MCF 10A (cell line): ENCODE measurements at regions not wholly inside any gene's neighbourhood (a gene's known extent, or its start where the extent isn't known, plus 50 kb on each side); places are given as distances from the start of the nearest gene placed in this dataset.
"Not testable (repeated sequence)": the region's sequence is repeated elsewhere in the genome, so short reads cannot be mapped to it uniquely, and the experiment has no call there.

Experiments used
- BruUV-seq: library from RNA; stranded (reverse); fragments of 400-500 nt; replicated peaks from 2 replicates; lab custom pipeline; 2021; lab: Mats Ljungman, UMichigan
- CTCF ChIA-PET: fragments of 300-600 bp; sonication (Branson Sonifier 250); formaldehyde crosslinking; extraction: SDS; loops from one replicate; lab custom pipeline; 2021; ENCODE audit warnings: antibody characterized with exemption, inconsistent platforms; lab: Yijun Ruan, JAX
- POLR2A ChIA-PET: fragments of 300-600, 350-650 bp; sonication (Branson Sonifier 250); formaldehyde crosslinking; extraction: SDS; loops from one replicate; lab custom pipeline; 2020; ENCODE audit warnings: antibody characterized with exemption, inconsistent platforms; lab: Yijun Ruan, JAX
- DNase-seq: peaks from one replicate; pipeline ENCODE4 v3.0.0-alpha.2; 2018; ENCODE audit not compliant: unreplicated experiment
- H3K27ac Mint-ChIP-seq: one replicate; pipeline ENCODE4 v1.8.0; 2022; ENCODE audit warnings: mild to moderate bottlenecking, low read depth, mixed read lengths; ENCODE audit not compliant: unreplicated experiment
- H3K27me3 Mint-ChIP-seq: one replicate; pipeline ENCODE4 v1.8.0; 2022; ENCODE audit warnings: mixed read lengths; ENCODE audit not compliant: insufficient read depth, unreplicated experiment
- H3K36me3 Mint-ChIP-seq: one replicate; pipeline ENCODE4 v1.8.0; 2022; ENCODE audit warnings: mild to moderate bottlenecking, moderate library complexity, mixed read lengths; ENCODE audit not compliant: insufficient read depth, unreplicated experiment
- H3K4me1 Mint-ChIP-seq: one replicate; pipeline ENCODE4 v1.8.0; 2022; ENCODE audit warnings: mixed read lengths; ENCODE audit not compliant: insufficient read depth, unreplicated experiment
- H3K4me3 Mint-ChIP-seq: one replicate; pipeline ENCODE4 v1.8.0; 2022; ENCODE audit warnings: mild to moderate bottlenecking, moderate library complexity, mixed read lengths; ENCODE audit not compliant: unreplicated experiment
- H3K9me3 Mint-ChIP-seq: one replicate; pipeline ENCODE4 v1.8.0; 2022; ENCODE audit warnings: mixed read lengths; ENCODE audit not compliant: unreplicated experiment
- intact Hi-C: fragments of 100-400 bp; cut with micrococcal nuclease; formaldehyde crosslinking; loops from 2 replicates; pipeline ENCODE4 v1.14.1; 2022
- TF ChIP-seq, protein P1 (sequence below): fragments of 200-600 bp; IDR thresholded peaks from one replicate; pipeline ENCODE4 v1.8.0; 2022; ENCODE audit warnings: antibody characterized with exemption, mild to moderate bottlenecking; ENCODE audit not compliant: unreplicated experiment

DNA sequence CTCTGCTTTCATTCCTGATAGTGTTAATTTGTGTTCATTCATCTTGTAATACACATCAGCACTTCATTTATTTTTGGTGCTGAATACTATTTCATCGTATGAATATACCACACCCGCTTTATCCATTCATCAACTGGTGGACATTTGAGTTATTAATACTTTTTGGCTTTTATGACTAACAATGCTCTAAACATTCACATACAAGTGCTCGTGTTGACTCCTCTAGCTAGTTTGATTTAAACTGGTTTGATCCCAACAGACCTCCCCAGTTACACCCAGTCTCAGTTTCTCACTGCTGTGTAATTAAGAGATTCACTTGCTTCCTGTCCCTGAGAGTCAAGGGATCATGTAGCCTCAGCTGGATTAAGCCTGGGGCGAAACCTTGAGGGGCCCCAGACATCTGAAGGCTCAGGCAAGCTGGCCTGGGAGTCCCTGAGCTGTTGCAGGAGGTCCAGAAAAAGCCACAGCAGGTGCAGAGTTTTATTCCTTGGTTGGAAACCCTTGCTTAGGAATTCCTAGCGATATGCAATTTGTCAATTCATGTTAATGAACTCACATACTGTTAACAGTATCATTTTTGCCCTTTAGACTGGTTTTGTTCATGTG lies 52.8 kb upstream of the CLDN24 start:
- TF ChIP-seq, protein P1, sequence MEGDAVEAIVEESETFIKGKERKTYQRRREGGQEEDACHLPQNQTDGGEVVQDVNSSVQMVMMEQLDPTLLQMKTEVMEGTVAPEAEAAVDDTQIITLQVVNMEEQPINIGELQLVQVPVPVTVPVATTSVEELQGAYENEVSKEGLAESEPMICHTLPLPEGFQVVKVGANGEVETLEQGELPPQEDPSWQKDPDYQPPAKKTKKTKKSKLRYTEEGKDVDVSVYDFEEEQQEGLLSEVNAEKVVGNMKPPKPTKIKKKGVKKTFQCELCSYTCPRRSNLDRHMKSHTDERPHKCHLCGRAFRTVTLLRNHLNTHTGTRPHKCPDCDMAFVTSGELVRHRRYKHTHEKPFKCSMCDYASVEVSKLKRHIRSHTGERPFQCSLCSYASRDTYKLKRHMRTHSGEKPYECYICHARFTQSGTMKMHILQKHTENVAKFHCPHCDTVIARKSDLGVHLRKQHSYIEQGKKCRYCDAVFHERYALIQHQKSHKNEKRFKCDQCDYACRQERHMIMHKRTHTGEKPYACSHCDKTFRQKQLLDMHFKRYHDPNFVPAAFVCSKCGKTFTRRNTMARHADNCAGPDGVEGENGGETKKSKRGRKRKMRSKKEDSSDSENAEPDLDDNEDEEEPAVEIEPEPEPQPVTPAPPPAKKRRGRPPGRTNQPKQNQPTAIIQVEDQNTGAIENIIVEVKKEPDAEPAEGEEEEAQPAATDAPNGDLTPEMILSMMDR, result no peak
- DNase-seq, result no peak
- intact Hi-C loops, result no loop called here
- CTCF ChIA-PET, result interaction anchor here (0.5 to 0.6 kb wide), 4 partner anchors 15 to 196 kb away, joined by 3 to 4 read pairs (median 4); no protein-coding TSS in a partner anchor
- POLR2A ChIA-PET, result no interaction called here
- H3K27me3 Mint-ChIP-seq, result no peaks in the 10 kb centered on the region
- peaks cover 6% of the 10 kb centered on the region for H3K9me3 Mint-ChIP-seq
- no peaks in the 10 kb centered on the region for H3K4me1 Mint-ChIP-seq
- no peaks in the 10 kb centered on the region for H3K36me3 Mint-ChIP-seq
- BruUV-seq, result no TSS peak
- H3K4me3 Mint-ChIP-seq, result no peak overlapping the region
- no peak overlapping the region for H3K27ac Mint-ChIP-seq

DNA sequence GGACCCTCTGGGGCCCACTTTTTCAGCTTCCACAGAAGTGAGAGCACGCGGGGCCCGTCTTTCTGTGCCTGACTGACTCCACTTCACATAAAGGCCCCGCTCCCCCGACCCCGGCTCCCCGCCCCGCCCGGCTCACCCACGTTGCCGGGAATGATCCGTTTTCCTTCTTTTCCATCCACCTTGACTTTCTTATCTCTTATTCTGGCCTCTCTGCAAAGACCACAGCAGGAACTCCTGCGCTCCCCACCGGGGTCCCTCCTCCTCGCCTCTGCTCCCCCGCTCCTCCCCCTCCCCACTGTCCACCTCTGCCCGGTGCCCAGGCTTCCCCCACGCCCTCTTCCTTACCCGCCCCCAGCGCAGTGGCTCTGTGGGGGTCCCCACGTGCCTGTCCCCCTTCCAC lies 54.2 kb upstream of the CLDN24 start:
- intact Hi-C loops, result no loop called here
- TF ChIP-seq, protein P1, result no peak
- H3K27me3 Mint-ChIP-seq, result no peaks in the 10 kb centered on the region
- no peaks in the 10 kb centered on the region for H3K36me3 Mint-ChIP-seq
- H3K4me3 Mint-ChIP-seq, result no peak overlapping the region
- no peak overlapping the region for H3K27ac Mint-ChIP-seq
- BruUV-seq, result no TSS peak
- peaks cover 6% of the 10 kb centered on the region for H3K9me3 Mint-ChIP-seq
- CTCF ChIA-PET, result no interaction called here
- H3K4me1 Mint-ChIP-seq, result no peaks in the 10 kb centered on the region
- POLR2A ChIA-PET, result no interaction called here
- DNase-seq, result no peak

DNA sequence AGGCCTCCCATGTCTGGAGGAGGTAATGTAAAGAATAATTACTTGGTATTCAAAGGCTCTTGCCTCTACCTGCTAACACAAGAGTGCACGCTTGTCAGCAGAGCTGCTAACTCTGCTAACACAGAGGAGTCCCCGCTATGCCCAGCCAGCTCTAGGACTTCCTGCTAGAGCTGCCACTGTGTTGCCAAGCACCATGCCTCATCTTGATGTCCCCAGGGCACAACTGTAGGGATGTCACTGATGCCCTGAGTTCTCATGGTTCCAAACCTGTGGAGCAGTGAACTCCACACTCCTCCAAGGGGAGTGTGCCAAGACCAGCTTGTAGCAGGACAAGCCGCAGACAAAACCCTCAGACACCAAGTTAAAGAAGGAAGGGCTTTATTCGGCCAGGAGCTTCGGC lies 55.3 kb upstream of the CLDN24 start:
- H3K4me3 Mint-ChIP-seq, result no peak overlapping the region
- no peak for DNase-seq
- BruUV-seq, result no TSS peak
- H3K9me3 Mint-ChIP-seq, result no peaks in the 10 kb centered on the region
- H3K4me1 Mint-ChIP-seq, result no peaks in the 10 kb centered on the region
- intact Hi-C loops, result no loop called here
- TF ChIP-seq, protein P1, result no peak
- H3K27me3 Mint-ChIP-seq, result no peaks in the 10 kb centered on the region
- no peak overlapping the region for H3K27ac Mint-ChIP-seq
- no peaks in the 10 kb centered on the region for H3K36me3 Mint-ChIP-seq
- POLR2A ChIA-PET, result no interaction called here
- CTCF ChIA-PET, result no interaction called here

DNA sequence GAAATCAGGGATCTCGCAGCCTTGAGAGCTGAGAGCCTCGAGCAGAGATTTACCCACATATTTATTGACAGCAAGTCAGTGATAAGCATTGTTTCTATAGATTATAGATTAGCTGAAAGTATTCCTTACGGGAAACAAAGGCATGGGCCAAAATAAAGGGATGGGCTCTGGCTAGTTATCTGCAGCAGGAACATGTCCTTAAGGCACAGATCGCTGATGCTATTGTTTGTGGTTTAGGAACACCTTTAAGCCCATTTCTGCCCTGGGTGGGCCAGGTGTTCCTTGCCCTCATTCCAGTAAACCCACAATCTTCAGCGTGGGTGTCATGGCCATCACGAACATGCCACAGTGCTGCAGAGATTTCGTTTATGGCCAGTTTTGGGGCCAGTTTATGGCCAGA lies 56.1 kb upstream of the CLDN24 start:
- H3K4me1 Mint-ChIP-seq, intact Hi-C loops, H3K4me3 Mint-ChIP-seq, H3K27ac Mint-ChIP-seq, BruUV-seq, H3K27me3 Mint-ChIP-seq, DNase-seq, H3K36me3 Mint-ChIP-seq, H3K9me3 Mint-ChIP-seq, POLR2A ChIA-PET: not testable (repeated sequence)
- CTCF ChIA-PET, result interaction anchor here (0.6 to 1.0 kb wide), 2 partner anchors 8 to 184 kb away, joined by 3 read pairs; no protein-coding TSS in a partner anchor
